HEK293T (cell line): ENCODE measurements at regions not wholly inside any gene's neighbourhood (a gene's known extent, or its start where the extent isn't known, plus 50 kb on each side); places are given as distances from the start of the nearest gene placed in this dataset.

Experiments
- CTCF ChIA-PET: fragments of 350-600 bp; formaldehyde crosslinking; extraction: SDS; loops from one replicate; lab custom pipeline; 2021; ENCODE audit warnings: antibody characterized with exemption, inconsistent platforms; lab: Yijun Ruan, JAX
- POLR2A ChIA-PET: fragments of 350-600 bp; formaldehyde crosslinking; extraction: SDS; loops from one replicate; lab custom pipeline; 2020; ENCODE audit warnings: antibody characterized with exemption, inconsistent platforms; lab: Yijun Ruan, JAX
- DNase-seq: peaks from one replicate; pipeline ENCODE4 v3.0.0; 2012; ENCODE audit warnings: mixed read lengths; ENCODE audit errors: extremely low spot score
- ARNT ChIP-seq: fragments of 450-650 bp; IDR thresholded peaks from 2 replicates; pipeline ENCODE4 v1.6.1; 2017; ENCODE audit warnings: mild to moderate bottlenecking
- BHLHE40 ChIP-seq: fragments of 450-650 bp; IDR thresholded peaks from 2 replicates; pipeline ENCODE4 v1.6.1; 2016; ENCODE audit warnings: mild to moderate bottlenecking, moderate library complexity, borderline replicate concordance
- CTBP1 ChIP-seq: fragments of 450-650 bp; IDR thresholded peaks from 2 replicates; pipeline ENCODE4 v1.6.1; 2016; ENCODE audit warnings: borderline replicate concordance
- ELF4 ChIP-seq: fragments of 450-650 bp; IDR thresholded peaks from 2 replicates; pipeline ENCODE4 v1.6.1; 2017; ENCODE audit warnings: antibody characterized with exemption
- FOXA1 ChIP-seq: fragments of 450-650 bp; IDR thresholded peaks from 2 replicates; pipeline ENCODE4 v1.6.1; 2016; ENCODE audit warnings: mild to moderate bottlenecking
- FOXK2 ChIP-seq: fragments of 450-650 bp; IDR thresholded peaks from 2 replicates; pipeline ENCODE4 v1.6.1; 2016; ENCODE audit warnings: mild to moderate bottlenecking
- FOXM1 ChIP-seq: fragments of 450-650 bp; IDR thresholded peaks from 2 replicates; pipeline ENCODE4 v1.6.1; 2017; ENCODE audit warnings: mild to moderate bottlenecking, borderline replicate concordance
- HDGF ChIP-seq: fragments of 450-650 bp; IDR thresholded peaks from 2 replicates; pipeline ENCODE4 v1.6.1; 2017; ENCODE audit warnings: antibody characterized with exemption, borderline replicate concordance
- L3MBTL2 ChIP-seq: fragments of 450-650 bp; conservative IDR thresholded peaks from 2 replicates; pipeline ENCODE4 v1.6.1; 2016; ENCODE audit warnings: mild to moderate bottlenecking
- LEF1 ChIP-seq: fragments of 450-650 bp; IDR thresholded peaks from 2 replicates; pipeline ENCODE4 v1.6.1; 2017; ENCODE audit warnings: mild to moderate bottlenecking, borderline replicate concordance
- NFRKB ChIP-seq: fragments of 450-650 bp; IDR thresholded peaks from 2 replicates; pipeline ENCODE4 v1.6.1; 2016; ENCODE audit warnings: mild to moderate bottlenecking, moderate library complexity
- PKNOX1 ChIP-seq: fragments of 450-650 bp; IDR thresholded peaks from 2 replicates; pipeline ENCODE4 v1.6.1; 2016
- SP1 ChIP-seq: fragments of 450-650 bp; IDR thresholded peaks from 2 replicates; pipeline ENCODE4 v1.6.1; 2017
- SUZ12 ChIP-seq: fragments of 450-650 bp; IDR thresholded peaks from 2 replicates; pipeline ENCODE4 v1.6.1; 2016; ENCODE audit warnings: mild to moderate bottlenecking
- TARDBP ChIP-seq: fragments of 450-650 bp; IDR thresholded peaks from 2 replicates; pipeline ENCODE4 v1.6.1; 2016
- ZNF384 ChIP-seq: fragments of 450-650 bp; IDR thresholded peaks from 2 replicates; pipeline ENCODE4 v1.6.1; 2016

GRCh38 chr5:20601678-20602100 lies 613.7 kb upstream of the CDH18 start:
- peak; percentile 9 for DNase-seq
- ChIA-PET POLR2A (no interaction called here), CTCF (no interaction called here)
- TF ChIP-seq FOXA1 (no peak), HDGF (no peak), BHLHE40 (no peak), PKNOX1 (no peak), ARNT (no peak), ZNF384 (no peak), L3MBTL2 (no peak), FOXK2 (no peak), SP1 (no peak), ELF4 (no peak), SUZ12 (no peak), TARDBP (no peak), CTBP1 (no peak)

GRCh38 chr5:20590356-20590755 lies 602.4 kb upstream of the CDH18 start:
- TF ChIP-seq ELF4 (no peak), PKNOX1 (no peak), FOXA1 (no peak), LEF1 (no peak), NFRKB (no peak), ZNF384 (no peak), L3MBTL2 (no peak), CTBP1 (no peak), SUZ12 (no peak), HDGF (no peak)
- CTCF ChIA-PET: no interaction called here
- POLR2A ChIA-PET: no interaction called here
- no peak for DNase-seq

- POLR2A ChIA-PET: no interaction called here
These were observed 587.6 kb upstream of the CDH18 start for GRCh38 chr5:20575571-20575970.

GRCh38 chr5:20574576-20574975 lies 586.6 kb upstream of the CDH18 start:
- ChIA-PET CTCF (interaction anchor here (0.6 kb wide), 1 partner anchor 1516 kb away, joined by 3 read pairs; no protein-coding TSS in a partner anchor), POLR2A (no interaction called here)
- DNase-seq: no peak
- TF ChIP-seq ZNF384 (no peak), HDGF (no peak), CTBP1 (no peak), FOXA1 (no peak), TARDBP (no peak)

More at GRCh38 chr5:20575571-20575970, 587.6 kb upstream of the CDH18 start:
- DNase-seq: no peak
- TF ChIP-seq SUZ12: no peak
- no peak for TF ChIP-seq BHLHE40
- no peak for TF ChIP-seq TARDBP
- no peak for TF ChIP-seq ARNT
- no peak for TF ChIP-seq CTBP1
- no peak for TF ChIP-seq FOXM1
- no peak for TF ChIP-seq LEF1
- TF ChIP-seq L3MBTL2: no peak
- CTCF ChIA-PET: interaction anchor here (0.6 kb wide), 1 partner anchor 278 kb away, joined by 3 read pairs; no protein-coding TSS in a partner anchor

GRCh38 chr5:20572614-20573013 lies 584.6 kb upstream of the CDH18 start:
- POLR2A ChIA-PET: no interaction called here
- DNase-seq: no peak

GRCh38 chr5:20570486-20570885 lies 582.5 kb upstream of the CDH18 start:
- ChIA-PET POLR2A (no interaction called here), CTCF (no interaction called here)
- no peak for DNase-seq
- TF ChIP-seq BHLHE40: no peak
- no peak for TF ChIP-seq ELF4
- TF ChIP-seq NFRKB: no peak
- TF ChIP-seq CTBP1: no peak
- TF ChIP-seq FOXM1: no peak
- no peak for TF ChIP-seq PKNOX1
- TF ChIP-seq ARNT: no peak
- no peak for TF ChIP-seq HDGF
- TF ChIP-seq SUZ12: no peak
- no peak for TF ChIP-seq TARDBP
- no peak for TF ChIP-seq L3MBTL2
- TF ChIP-seq SP1: no peak
- TF ChIP-seq ZNF384: no peak
- no peak for TF ChIP-seq LEF1
- TF ChIP-seq FOXK2: no peak
- no peak for TF ChIP-seq FOXA1

More at GRCh38 chr5:20572614-20573013, 584.6 kb upstream of the CDH18 start:
- no peak for TF ChIP-seq SUZ12
- TF ChIP-seq ARNT: no peak
- no peak for TF ChIP-seq ZNF384
- TF ChIP-seq L3MBTL2: no peak
- TF ChIP-seq LEF1: no peak
- no peak for TF ChIP-seq ELF4
- CTCF ChIA-PET: no interaction called here

- CTCF ChIA-PET: no interaction called here
- POLR2A ChIA-PET: no interaction called here
- no peak for DNase-seq
- TF ChIP-seq TARDBP: no peak
- TF ChIP-seq ARNT: no peak
These were observed 574.5 kb upstream of the CDH18 start for GRCh38 chr5:20562544-20562943.

GRCh38 chr5:20559845-20560244 lies 571.8 kb upstream of the CDH18 start:
- no peak for DNase-seq
- no peak for TF ChIP-seq ARNT
- no peak for TF ChIP-seq BHLHE40
- TF ChIP-seq ELF4: no peak
- TF ChIP-seq CTBP1: no peak
- TF ChIP-seq SP1: no peak
- no peak for TF ChIP-seq SUZ12
- no peak for TF ChIP-seq FOXK2
- no peak for TF ChIP-seq HDGF
- TF ChIP-seq LEF1: no peak
- TF ChIP-seq L3MBTL2: no peak
- no peak for TF ChIP-seq PKNOX1
- TF ChIP-seq FOXM1: no peak
- TF ChIP-seq FOXA1: no peak
- no peak for TF ChIP-seq TARDBP
- TF ChIP-seq ZNF384: no peak
- no peak for TF ChIP-seq NFRKB
- ChIA-PET CTCF (no interaction called here), POLR2A (no interaction called here)
